Mesenchymal stem cell (in vitro differentiated cells and primary cell): ENCODE measurements at regions not wholly inside any gene's neighbourhood (a gene's known extent, or its start where the extent isn't known, plus 50 kb on each side); places are given as distances from the start of the nearest gene placed in this dataset.
"Not testable (repeated sequence)": the region's sequence is repeated elsewhere in the genome, so short reads cannot be mapped to it uniquely, and the experiment has no call there.

ENCODE experiments used
- DNase-seq: peaks from one replicate; pipeline ENCODE4 v3.0.0-alpha.2; 2013
- H2AFZ ChIP-seq: one replicate; pipeline ENCODE4 v1.6.1; 2013; ENCODE audit warnings: low read depth, mild to moderate bottlenecking, control low read depth, inconsistent platforms, low read length, moderate library complexity
- H2AK5ac ChIP-seq: 2 replicates; pipeline ENCODE4 v1.6.1; 2013; ENCODE audit warnings: low read length, moderate library complexity, mild to moderate bottlenecking, inconsistent platforms; ENCODE audit not compliant: severe bottlenecking
- H2BK120ac ChIP-seq: one replicate; pipeline ENCODE4 v1.6.1; 2013; ENCODE audit warnings: low read depth, mild to moderate bottlenecking, inconsistent platforms, low read length, moderate library complexity
- H2BK12ac ChIP-seq, 2 experiments: one replicate each; pipeline ENCODE4 v1.6.1; 2013; ENCODE audit warnings: inconsistent platforms in 2 of 2, low read length in 2 of 2, mild to moderate bottlenecking in 2 of 2, moderate library complexity in 2 of 2, control low read depth in 1 of 2
- H2BK15ac ChIP-seq: one replicate; pipeline ENCODE4 v1.6.1; 2013; ENCODE audit warnings: mild to moderate bottlenecking, low read depth, inconsistent platforms; ENCODE audit not compliant: poor library complexity, severe bottlenecking
- H2BK5ac ChIP-seq: 2 replicates; pipeline ENCODE4 v1.6.1; 2013; ENCODE audit warnings: low read depth, mild to moderate bottlenecking, low read length, control low read depth, inconsistent platforms; ENCODE audit not compliant: poor library complexity, severe bottlenecking
- H3K14ac ChIP-seq, 2 experiments: one replicate each; pipeline ENCODE4 v1.6.1; 2013; ENCODE audit warnings: inconsistent platforms in 2 of 2, low read length in 2 of 2, control low read depth in 1 of 2, mild to moderate bottlenecking in 1 of 2, moderate library complexity in 1 of 2
- H3K18ac ChIP-seq, 2 experiments: one replicate each; pipeline ENCODE4 v1.6.1; 2013; ENCODE audit warnings: inconsistent platforms in 2 of 2, low read length in 2 of 2, control low read depth in 1 of 2, low read depth in 1 of 2, mild to moderate bottlenecking in 1 of 2
- H3K23ac ChIP-seq, 2 experiments: one replicate each; pipeline ENCODE4 v1.6.1; 2013; ENCODE audit warnings: inconsistent platforms in 2 of 2, low read length in 2 of 2, mild to moderate bottlenecking in 2 of 2, moderate library complexity in 2 of 2, control low read depth in 1 of 2
- H3K27ac ChIP-seq: 2 replicates; pipeline ENCODE4 v1.5.1; 2013; ENCODE audit warnings: mild to moderate bottlenecking, moderate library complexity, low read length, control low read depth, inconsistent platforms; ENCODE audit not compliant: poor library complexity, severe bottlenecking
- H3K27me3 ChIP-seq, 2 experiments: 2 replicates each; pipeline versions ENCODE4 v1.6.1 to v1.7.0; 2013; ENCODE audit warnings: low read length in 2 of 2, mild to moderate bottlenecking in 2 of 2, moderate library complexity in 2 of 2, control low read depth in 1 of 2, inconsistent platforms in 1 of 2; ENCODE audit not compliant: control insufficient read depth in 1 of 2, insufficient read depth in 1 of 2
- H3K36me3 ChIP-seq, 2 experiments: 2 replicates each; pipeline versions ENCODE4 v1.6.1 to v1.7.0; 2013; ENCODE audit warnings: low read length in 2 of 2, control low read depth in 1 of 2, inconsistent platforms in 1 of 2, low read depth in 1 of 2, mild to moderate bottlenecking in 1 of 2; ENCODE audit not compliant: insufficient read depth in 2 of 2, control insufficient read depth in 1 of 2
- H3K4ac ChIP-seq, 2 experiments: one replicate each; pipeline ENCODE4 v1.6.1; 2013; ENCODE audit warnings: inconsistent platforms in 2 of 2, low read length in 2 of 2, mild to moderate bottlenecking in 2 of 2, moderate library complexity in 2 of 2, control low read depth in 1 of 2, low read depth in 1 of 2
- H3K4me1 ChIP-seq: 2 replicates; pipeline ENCODE4 v1.6.1; 2013; ENCODE audit warnings: low read depth, low read length, control low read depth; ENCODE audit not compliant: control insufficient read depth, insufficient read depth
- H3K4me2 ChIP-seq: 2 replicates; pipeline ENCODE4 v1.6.1; 2013; ENCODE audit warnings: low read length, mild to moderate bottlenecking, inconsistent platforms; ENCODE audit not compliant: poor library complexity, severe bottlenecking
- H3K4me3 ChIP-seq, 2 experiments: 2 replicates each; pipeline versions ENCODE4 v1.5.1 to v1.7.0; 2013; ENCODE audit warnings: low read length in 2 of 2, mild to moderate bottlenecking in 2 of 2, control low read depth in 1 of 2, low read depth in 1 of 2; ENCODE audit not compliant: insufficient read depth in 1 of 2
- H3K79me1 ChIP-seq: replicated peaks from 2 replicates; pipeline ENCODE4 v1.6.1; 2013; ENCODE audit warnings: mild to moderate bottlenecking, control low read depth, low read length, inconsistent platforms; ENCODE audit not compliant: poor library complexity, severe bottlenecking
- H3K9ac ChIP-seq: 2 replicates; pipeline ENCODE4 v1.7.0; 2013; ENCODE audit warnings: mild to moderate bottlenecking, low read length, moderate library complexity
- H3K9me3 ChIP-seq: 2 replicates; pipeline ENCODE4 v1.7.0; 2013; ENCODE audit warnings: mild to moderate bottlenecking, low read length; ENCODE audit not compliant: control insufficient read depth
- H4K8ac ChIP-seq: one replicate; pipeline ENCODE4 v1.6.1; 2013; ENCODE audit warnings: inconsistent platforms, mild to moderate bottlenecking, low read length, moderate library complexity
- H4K91ac ChIP-seq: one replicate; pipeline ENCODE4 v1.6.1; 2013; ENCODE audit warnings: mild to moderate bottlenecking, low read length, inconsistent platforms
- WGBS: methylation state at CpG from one replicate; pipeline ENCODE4 v1.1.7; 2013; ENCODE audit warnings: mixed read lengths; 5-methylcytosine and 5-hydroxymethylcytosine counted together

- no peak overlapping the region for H4K91ac ChIP-seq
- no peak overlapping the region for H2BK5ac ChIP-seq
- H3K27me3 ChIP-seq: peaks cover 0 to 18% of the 10 kb centered on the region in 2 experiments
- H3K23ac ChIP-seq: no peak overlapping the region
- 62% methylated on average over 3 of the region's 5 CpGs for WGBS
- H2AK5ac ChIP-seq: no peak overlapping the region
- no peak overlapping the region for H2BK12ac ChIP-seq
- no peak overlapping the region for H3K4ac ChIP-seq
- H3K27ac ChIP-seq: no peak overlapping the region
- no peak overlapping the region for H2BK15ac ChIP-seq
- DNase-seq: no peak
- H3K36me3 ChIP-seq: no peaks in the 10 kb centered on the region
- no peak overlapping the region for H3K9ac ChIP-seq
- H3K9me3 ChIP-seq: no peaks in the 10 kb centered on the region
- H4K8ac ChIP-seq: no peak overlapping the region
- H3K4me1 ChIP-seq: peaks cover 1% of the 10 kb centered on the region
- H3K4me3 ChIP-seq: no peak overlapping the region
- H3K4me2 ChIP-seq: no peak overlapping the region
- H2AFZ ChIP-seq: no peak overlapping the region
- no peak overlapping the region for H3K14ac ChIP-seq
- H3K79me1 ChIP-seq: no peaks in the 10 kb centered on the region
- H2BK120ac ChIP-seq: no peak overlapping the region
- H3K18ac ChIP-seq: no peak overlapping the region
Observed at GRCh38 chr11:56842814-56843794, 94.6 kb upstream of the OR9G4 start.

GRCh38 chr11:56841210-56841810 is 92.8 kb upstream of the OR9G4 start:
- no peak overlapping the region for H2BK120ac ChIP-seq
- no peak overlapping the region for H3K14ac ChIP-seq
- H4K91ac ChIP-seq: no peak overlapping the region
- peaks cover 0 to 11% of the 10 kb centered on the region in 2 experiments for H3K27me3 ChIP-seq
- no peaks in the 10 kb centered on the region for H3K36me3 ChIP-seq
- no peaks in the 10 kb centered on the region for H3K9me3 ChIP-seq
- H3K4me3 ChIP-seq: peak overlapping the region in 1 of 2 experiments; percentile 46
- H3K79me1 ChIP-seq: no peaks in the 10 kb centered on the region
- no peak overlapping the region for H3K4ac ChIP-seq
- H2BK5ac ChIP-seq: no peak overlapping the region
- no peak overlapping the region for H3K27ac ChIP-seq
- H3K18ac ChIP-seq: no peak overlapping the region
- H2BK15ac ChIP-seq: no peak overlapping the region
- H3K9ac ChIP-seq: peak overlapping the region; percentile 56
- H2AFZ ChIP-seq: no peak overlapping the region
- peak; percentile 47 for DNase-seq
- H3K4me2 ChIP-seq: no peak overlapping the region
- no peak overlapping the region for H3K23ac ChIP-seq
- H2AK5ac ChIP-seq: no peak overlapping the region
- no peak overlapping the region for H4K8ac ChIP-seq
- H3K4me1 ChIP-seq: no peaks in the 10 kb centered on the region
- no peak overlapping the region for H2BK12ac ChIP-seq
- 7% methylated on average over 6 of the region's 8 CpGs for WGBS

DNA sequence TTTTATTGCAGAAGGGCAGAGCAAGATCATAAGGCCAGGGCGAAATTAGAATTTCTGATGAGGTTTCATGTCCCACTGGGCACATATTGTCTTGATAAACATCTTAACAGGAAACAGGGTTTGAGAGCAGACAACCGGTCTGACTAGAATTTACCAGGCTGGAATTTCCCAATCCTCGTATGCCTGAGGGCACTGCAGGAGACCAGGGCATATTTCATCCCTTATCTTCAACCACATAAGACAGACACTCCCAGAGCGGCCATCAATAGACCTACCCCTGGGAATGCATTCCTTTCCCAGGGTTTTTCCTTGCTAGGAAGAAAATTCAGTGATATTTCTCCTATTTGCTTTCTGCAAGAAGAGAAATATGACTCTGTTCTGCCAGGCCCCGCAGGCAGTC is 78.9 kb upstream of the OR9G4 start:
- not testable (repeated sequence) for H3K4me1 ChIP-seq, H3K18ac ChIP-seq, H3K4me2 ChIP-seq, H2BK5ac ChIP-seq, H4K8ac ChIP-seq, H2BK120ac ChIP-seq, H3K4me3 ChIP-seq, H2AFZ ChIP-seq, H3K23ac ChIP-seq, H2BK15ac ChIP-seq, H3K36me3 ChIP-seq, H4K91ac ChIP-seq, H3K27ac ChIP-seq, DNase-seq, H3K14ac ChIP-seq, H3K9me3 ChIP-seq, H3K79me1 ChIP-seq, H3K4ac ChIP-seq, H3K27me3 ChIP-seq, H3K9ac ChIP-seq, H2BK12ac ChIP-seq, H2AK5ac ChIP-seq
- 52% methylated on average over 5 of the region's 5 CpGs for WGBS

GRCh38 chr11:56819916-56820315 is 71.4 kb upstream of the OR9G4 start:
- no peak for DNase-seq
- no peak overlapping the region for H4K8ac ChIP-seq
- H3K18ac ChIP-seq: no peak overlapping the region
- no peaks in the 10 kb centered on the region for H3K36me3 ChIP-seq
- 79% methylated on average over 2 of the region's 2 CpGs for WGBS
- no peak overlapping the region for H3K4me2 ChIP-seq
- H3K14ac ChIP-seq: no peak overlapping the region
- H2BK15ac ChIP-seq: no peak overlapping the region
- no peak overlapping the region for H2BK12ac ChIP-seq
- H3K4ac ChIP-seq: no peak overlapping the region
- no peak overlapping the region for H3K9ac ChIP-seq
- no peak overlapping the region for H2BK5ac ChIP-seq
- H2BK120ac ChIP-seq: no peak overlapping the region
- H3K9me3 ChIP-seq: no peaks in the 10 kb centered on the region
- no peak overlapping the region for H3K23ac ChIP-seq
- H3K27me3 ChIP-seq: peaks cover 0 to 13% of the 10 kb centered on the region in 2 experiments
- H4K91ac ChIP-seq: no peak overlapping the region
- H3K79me1 ChIP-seq: no peaks in the 10 kb centered on the region
- no peak overlapping the region for H3K27ac ChIP-seq
- H3K4me1 ChIP-seq: no peaks in the 10 kb centered on the region
- H3K4me3 ChIP-seq: no peak overlapping the region
- no peak overlapping the region for H2AK5ac ChIP-seq
- H2AFZ ChIP-seq: no peak overlapping the region
